ENCODE measurements at regions not wholly inside any gene's neighbourhood (a gene's known extent, or its start where the extent isn't known, plus 50 kb on each side); places are given as distances from the start of the nearest gene placed in this dataset.

DNA sequence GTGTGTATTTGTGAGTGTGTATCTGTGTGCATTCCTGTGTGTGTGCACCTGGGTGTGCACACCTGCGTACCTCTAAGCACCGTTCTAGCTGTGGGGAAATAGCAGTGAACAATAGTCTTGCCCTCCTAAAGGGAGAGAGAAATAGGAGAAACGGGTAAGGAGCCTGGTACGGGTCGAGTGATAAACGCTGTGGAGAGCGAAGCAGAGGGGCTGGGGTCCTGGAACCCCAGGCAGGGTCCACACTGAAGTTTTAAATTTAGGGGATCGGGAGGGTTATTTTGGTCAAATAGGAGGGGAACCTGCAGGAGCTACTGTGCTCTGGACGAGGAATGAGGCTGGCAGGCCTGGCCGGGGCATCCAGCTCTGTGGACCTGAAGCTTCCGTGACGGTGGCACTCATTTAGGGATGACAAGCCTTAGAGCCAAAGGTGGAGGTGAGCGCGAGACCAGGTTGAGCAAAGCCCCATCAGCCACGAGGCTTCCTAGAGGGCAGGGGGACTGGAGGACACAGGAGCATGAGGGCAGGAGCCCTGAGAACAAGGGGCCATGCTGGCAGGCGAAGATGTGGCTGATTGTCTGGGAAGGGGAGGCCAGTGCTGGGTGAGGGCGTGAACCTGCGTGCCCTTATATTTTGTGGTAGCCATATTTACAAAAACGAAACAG, 188.0 kb downstream of the RTP5 start (continued):
- TF ChIP-seq CTCF (IDR thresholded peaks at IDR 0.05 in 2 of 3, conservative IDR thresholded peaks at IDR 0.05 in 1 of 3; ENCODE audit: borderline replicate concordance in 1 of 3, insufficient read depth in 1 of 3, low read depth in 2 of 3, low read length in 2 of 3) = no peak

DNA sequence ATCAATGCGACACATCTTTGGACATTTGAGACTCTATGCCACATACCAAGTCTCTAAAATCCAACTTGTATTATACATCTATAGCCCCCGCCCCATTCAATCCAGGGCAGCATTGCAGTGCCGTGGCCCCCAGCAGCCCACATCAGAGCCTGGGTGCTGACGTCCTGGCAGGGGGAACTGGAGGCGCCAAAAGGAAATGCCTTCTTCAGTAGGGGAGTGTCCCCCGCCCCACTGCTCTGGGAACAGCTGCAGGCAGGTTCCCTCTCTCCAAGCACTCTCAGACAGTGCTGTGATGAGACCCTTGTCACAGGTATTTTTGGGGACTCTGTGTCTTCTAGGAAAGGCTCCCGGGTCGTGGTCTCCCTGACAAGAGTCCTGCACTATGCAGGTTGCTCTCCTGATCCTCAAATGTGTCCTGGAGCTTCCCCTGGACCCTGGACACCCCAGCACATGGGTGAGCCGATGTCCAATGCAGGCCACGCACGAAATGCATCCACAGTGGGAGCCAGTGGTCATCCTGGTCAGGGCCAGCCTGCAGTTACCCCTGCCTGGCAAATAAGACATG, 188.7 kb downstream of the RTP5 start:
- H4K20me1 ChIP-seq (ENCODE audit: insufficient read depth) = no peaks in the 10 kb centered on the region
- no peaks in the 10 kb centered on the region for H3K36me3 ChIP-seq (ENCODE audit: control insufficient read depth in 1 of 2, insufficient read depth in 2 of 2, low read length in 2 of 2)
- DNase-seq (ENCODE audit: low read depth, low spot score) (no peak), ATAC-seq (no peak)
- H2AFZ ChIP-seq (ENCODE audit: low read depth, low read length, poor library complexity, severe bottlenecking) = no peak overlapping the region
- H3K27ac ChIP-seq (ENCODE audit: low read depth, low read length) = no peak overlapping the region
- H3K9me3 ChIP-seq (ENCODE audit: control insufficient read depth in 1 of 2, insufficient read depth in 1 of 2, low read depth in 1 of 2, low read length in 2 of 2) = peaks cover 0 to 3% of the 10 kb centered on the region in 2 experiments; a peak in 1 of 4 replicates
- H3K4me3 ChIP-seq (replicated peaks in 1 of 2; ENCODE audit: low read depth in 1 of 2, low read length in 2 of 2) = no peak overlapping the region
- no TSS peak for BruUV-seq (replicated peaks)
- H3K9me2 ChIP-seq (ENCODE audit: insufficient read depth) = no peaks in the 10 kb centered on the region
- H3K4me1 ChIP-seq (ENCODE audit: control insufficient read depth in 1 of 2, insufficient read depth in 2 of 2, low read length in 2 of 2) = no peaks in the 10 kb centered on the region
- RAD21 ChIA-PET (ENCODE audit: low non-redundant PET in 1 of 2, low total read pairs in 2 of 2, uncharacterized antibody in 2 of 2, unreplicated experiment in 2 of 2) = no interaction called here
- peaks cover 7% of the 10 kb centered on the region; the same call in 1 of the 2 replicates for H3K27me3 ChIP-seq (ENCODE audit: insufficient read depth, low read length)
- intact Hi-C loops (cut with micrococcal nuclease) = no loop called here
- no peak overlapping the region for H3K9ac ChIP-seq (ENCODE audit: low read length)
- H3K79me2 ChIP-seq (ENCODE audit: insufficient read depth, low read length) = no peaks in the 10 kb centered on the region
- POLR2A ChIA-PET = no interaction called here
- H3K4me2 ChIP-seq (ENCODE audit: low read length) = no peak overlapping the region
- no peak for TF ChIP-seq CEBPB (IDR thresholded peaks at IDR 0.05; ENCODE audit: low read depth)
- no peak for TF ChIP-seq CTCF (IDR thresholded peaks at IDR 0.05 in 2 of 3, conservative IDR thresholded peaks at IDR 0.05 in 1 of 3; ENCODE audit: borderline replicate concordance in 1 of 3, insufficient read depth in 1 of 3, low read depth in 2 of 3, low read length in 2 of 3)
- no peak for TF ChIP-seq SIN3A (IDR thresholded peaks at IDR 0.05; ENCODE audit: low read depth)
- no peak for TF ChIP-seq MAX (IDR thresholded peaks at IDR 0.05)
- TF ChIP-seq REST (IDR thresholded peaks at IDR 0.05; ENCODE audit: low read depth) = no peak
- TF ChIP-seq ATF3 (IDR thresholded peaks at IDR 0.05) = no peak
- no peak for TF ChIP-seq CBX3 (IDR thresholded peaks at IDR 0.05; ENCODE audit: low read depth)
- CTCF ChIA-PET = no interaction called here
